ENCODE measurements at regions not wholly inside any gene's neighbourhood (a gene's known extent, or its start where the extent isn't known, plus 50 kb on each side); places are given as distances from the start of the nearest gene placed in this dataset.

DNA sequence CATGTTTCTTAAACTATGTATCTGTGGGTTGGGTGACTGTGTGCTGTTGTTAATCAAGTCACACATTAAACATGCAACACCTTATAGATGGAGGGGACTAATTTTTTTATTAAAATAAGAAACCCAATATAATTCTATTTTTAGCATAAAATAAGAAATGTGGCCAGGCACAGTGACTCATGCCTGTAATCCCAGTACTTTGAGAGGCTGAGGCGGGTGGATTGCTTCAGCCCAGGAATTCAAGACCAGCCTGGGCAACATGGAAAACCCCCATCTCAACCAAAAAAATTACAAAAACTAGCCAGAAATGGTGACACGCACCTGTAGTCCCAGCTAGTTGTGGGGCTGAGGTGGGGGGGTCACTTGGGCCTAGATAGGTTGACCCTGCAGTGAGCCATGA lies 1021.0 kb downstream of the EPHA3 start:
- TF ChIP-seq, protein P1, sequence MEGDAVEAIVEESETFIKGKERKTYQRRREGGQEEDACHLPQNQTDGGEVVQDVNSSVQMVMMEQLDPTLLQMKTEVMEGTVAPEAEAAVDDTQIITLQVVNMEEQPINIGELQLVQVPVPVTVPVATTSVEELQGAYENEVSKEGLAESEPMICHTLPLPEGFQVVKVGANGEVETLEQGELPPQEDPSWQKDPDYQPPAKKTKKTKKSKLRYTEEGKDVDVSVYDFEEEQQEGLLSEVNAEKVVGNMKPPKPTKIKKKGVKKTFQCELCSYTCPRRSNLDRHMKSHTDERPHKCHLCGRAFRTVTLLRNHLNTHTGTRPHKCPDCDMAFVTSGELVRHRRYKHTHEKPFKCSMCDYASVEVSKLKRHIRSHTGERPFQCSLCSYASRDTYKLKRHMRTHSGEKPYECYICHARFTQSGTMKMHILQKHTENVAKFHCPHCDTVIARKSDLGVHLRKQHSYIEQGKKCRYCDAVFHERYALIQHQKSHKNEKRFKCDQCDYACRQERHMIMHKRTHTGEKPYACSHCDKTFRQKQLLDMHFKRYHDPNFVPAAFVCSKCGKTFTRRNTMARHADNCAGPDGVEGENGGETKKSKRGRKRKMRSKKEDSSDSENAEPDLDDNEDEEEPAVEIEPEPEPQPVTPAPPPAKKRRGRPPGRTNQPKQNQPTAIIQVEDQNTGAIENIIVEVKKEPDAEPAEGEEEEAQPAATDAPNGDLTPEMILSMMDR (IDR thresholded peaks at IDR 0.05; ENCODE audit: low read depth, low read length): no peak
- no peak for TF ChIP-seq EZH2phosphoT487 (IDR thresholded peaks at IDR 0.05; ENCODE audit: low read depth)

All from OCI-LY3 (cell line).